HEK293 (cell line): ENCODE measurements at regions not wholly inside any gene's neighbourhood (a gene's known extent, or its start where the extent isn't known, plus 50 kb on each side); places are given as distances from the start of the nearest gene placed in this dataset.

Source experiments
- CTCF ChIA-PET: fragments of 350-600 bp; formaldehyde crosslinking; extraction: SDS; loops from one replicate; lab custom pipeline; 2021; ENCODE audit warnings: antibody characterized with exemption; lab: Yijun Ruan, JAX
- POLR2A ChIA-PET: fragments of 300-600 bp; formaldehyde crosslinking; extraction: SDS; loops from one replicate; lab custom pipeline; 2020; ENCODE audit warnings: antibody characterized with exemption, inconsistent platforms; lab: Yijun Ruan, JAX
- H3K27ac ChIP-seq: fragments of 200-500 bp; sonication (Bioruptor generic); 2 replicates; pipeline ENCODE4 v1.5.1; 2014; ENCODE audit warnings: low read depth, low read length, control low read depth, inconsistent platforms; ENCODE audit errors: extremely low read depth
- H3K36me3 ChIP-seq, 2 experiments: fragments of 200-500 bp in 1 of 2; sonication (Bioruptor generic) in 1 of 2; 1 replicate in 1 of 2; 2 replicates in 1 of 2; pipeline ENCODE4 v1.5.1; 2014 to 2017; ENCODE audit warnings: inconsistent platforms in 2 of 2, low read length in 2 of 2; ENCODE audit not compliant: control insufficient read depth in 2 of 2, insufficient read depth in 1 of 2
- H3K4me1 ChIP-seq: fragments of 200-500 bp; sonication (Bioruptor generic); 2 replicates; pipeline ENCODE4 v1.5.1; 2014; ENCODE audit warnings: mild to moderate bottlenecking, low read length, inconsistent platforms; ENCODE audit not compliant: control insufficient read depth, insufficient read depth
- H3K4me3 ChIP-seq: 2 replicates; pipeline ENCODE4 v1.5.1; 2011; ENCODE audit warnings: low read depth, mild to moderate bottlenecking, control low read depth, low read length, moderate library complexity
- H3K9me3 ChIP-seq: fragments of 200-500 bp; sonication (Bioruptor generic); 2 replicates; pipeline ENCODE4 v1.5.1; 2014; ENCODE audit warnings: low read depth, low read length, inconsistent platforms; ENCODE audit not compliant: control insufficient read depth, insufficient read depth
- FEZF1 ChIP-seq: fragments of 450-650 bp; formaldehyde crosslinking; IDR thresholded peaks from 2 replicates; pipeline ENCODE4 v1.5.1; 2016; ENCODE audit warnings: missing biosample characterization, missing genetic modification characterization
- TRIM28 ChIP-seq: IDR thresholded peaks from 2 replicates; pipeline ENCODE4 v1.6.1; 2011; ENCODE audit warnings: low read length, control low read depth, borderline replicate concordance
- ZFP3 ChIP-seq: fragments of 450-650 bp; formaldehyde crosslinking; IDR thresholded peaks from 2 replicates; pipeline ENCODE4 v1.5.1; 2016; ENCODE audit warnings: low read depth, missing biosample characterization, missing genetic modification characterization
- ZNF10 ChIP-seq: fragments of 450-650 bp; formaldehyde crosslinking; IDR thresholded peaks from 2 replicates; pipeline ENCODE4 v1.5.1; 2017; ENCODE audit warnings: missing biosample characterization, missing genetic modification characterization
- ZNF138 ChIP-seq: fragments of 450-650 bp; formaldehyde crosslinking; IDR thresholded peaks from 2 replicates; pipeline ENCODE4 v1.5.1; 2016; ENCODE audit warnings: missing biosample characterization, missing genetic modification characterization, borderline replicate concordance
- ZNF16 ChIP-seq: fragments of 450-650 bp; formaldehyde crosslinking; IDR thresholded peaks from 2 replicates; pipeline ENCODE4 v1.5.1; 2016; ENCODE audit warnings: low read depth, missing biosample characterization, missing genetic modification characterization
- ZNF426 ChIP-seq: fragments of 450-650 bp; formaldehyde crosslinking; IDR thresholded peaks from 2 replicates; pipeline ENCODE4 v1.5.1; 2017; ENCODE audit warnings: missing biosample characterization, missing genetic modification characterization, mild to moderate bottlenecking, inconsistent platforms, moderate library complexity
- ZNF544 ChIP-seq: fragments of 450-650 bp; formaldehyde crosslinking; IDR thresholded peaks from 2 replicates; pipeline ENCODE4 v1.5.0; 2017; ENCODE audit warnings: missing biosample characterization, missing genetic modification characterization
- ZNF558 ChIP-seq: fragments of 450-650 bp; formaldehyde crosslinking; IDR thresholded peaks from 2 replicates; pipeline ENCODE4 v1.5.1; 2016; ENCODE audit warnings: missing biosample characterization, missing genetic modification characterization
- ZNF621 ChIP-seq: fragments of 450-650 bp; formaldehyde crosslinking; IDR thresholded peaks from 2 replicates; pipeline ENCODE4 v1.5.1; 2017; ENCODE audit warnings: missing biosample characterization, missing genetic modification characterization
- ZNF677 ChIP-seq: fragments of 450-650 bp; IDR thresholded peaks from 2 replicates; pipeline ENCODE4 v1.5.0; 2018; ENCODE audit warnings: missing biosample characterization, mild to moderate bottlenecking, missing genetic modification characterization, moderate library complexity
- ZNF701 ChIP-seq: fragments of 450-650 bp; formaldehyde crosslinking; IDR thresholded peaks from 2 replicates; pipeline ENCODE4 v1.5.1; 2016; ENCODE audit warnings: missing biosample characterization, missing genetic modification characterization
- ZNF837 ChIP-seq: fragments of 450-650 bp; formaldehyde crosslinking; IDR thresholded peaks from 2 replicates; pipeline ENCODE4 v1.5.1; 2016; ENCODE audit warnings: missing biosample characterization, missing genetic modification characterization
- ZSCAN16 ChIP-seq: fragments of 450-650 bp; formaldehyde crosslinking; IDR thresholded peaks from 2 replicates; pipeline ENCODE4 v1.5.1; 2016; ENCODE audit warnings: missing biosample characterization, missing genetic modification characterization
- TF ChIP-seq, protein P1 (sequence below): fragments of 450-650 bp; formaldehyde crosslinking; IDR thresholded peaks from 2 replicates; pipeline ENCODE4 v1.5.1; 2016; ENCODE audit warnings: missing biosample characterization, missing genetic modification characterization, low read depth
- TF ChIP-seq, protein P2 (sequence below): IDR thresholded peaks from 2 replicates; pipeline ENCODE4 v1.6.1; 2011; ENCODE audit warnings: mild to moderate bottlenecking, low read depth, low read length, borderline replicate concordance
- TF ChIP-seq, protein P3 (sequence below): fragments of 450-650 bp; formaldehyde crosslinking; IDR thresholded peaks from 2 replicates; pipeline ENCODE4 v1.5.1; 2016; ENCODE audit warnings: missing biosample characterization, missing genetic modification characterization
- TF ChIP-seq, protein P4 (sequence below): fragments of 450-650 bp; formaldehyde crosslinking; IDR thresholded peaks from 2 replicates; pipeline ENCODE4 v1.5.1; 2016; ENCODE audit warnings: missing biosample characterization, missing genetic modification characterization
- TF ChIP-seq, protein P5 (sequence below): fragments of 450-650 bp; formaldehyde crosslinking; optimal IDR thresholded peaks from 2 replicates; pipeline ENCODE3; 2016; ENCODE audit warnings: missing biosample characterization, mild to moderate bottlenecking, missing genetic modification characterization
- TF ChIP-seq, protein P6 (sequence below): fragments of 450-650 bp; formaldehyde crosslinking; IDR thresholded peaks from 2 replicates; pipeline ENCODE4 v1.5.0; 2017; ENCODE audit warnings: missing biosample characterization, missing genetic modification characterization, borderline replicate concordance

DNA sequence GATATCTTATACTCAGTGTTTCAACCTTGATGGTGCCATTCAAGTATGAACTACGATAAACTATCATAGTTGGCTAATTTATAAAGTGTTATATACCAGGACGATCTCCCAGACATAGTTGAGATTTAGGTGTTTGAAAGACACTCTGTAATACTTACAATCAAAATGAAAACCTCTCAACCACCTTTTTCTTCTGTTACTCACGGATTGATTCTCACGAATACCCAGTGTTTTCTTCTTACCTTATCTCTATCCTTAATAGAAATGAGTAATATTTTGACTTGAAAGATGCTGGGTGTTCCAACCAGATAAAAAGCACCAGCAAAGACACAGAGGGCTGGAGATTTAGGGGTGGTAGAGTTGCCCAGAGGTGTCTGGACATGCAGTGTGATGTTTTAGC, 169.9 kb downstream of the PTCSC3 start:
- H3K36me3 ChIP-seq = no peaks in the 10 kb centered on the region
- CTCF ChIA-PET = interaction anchor here (0.6 kb wide), 1 partner anchor 63 kb away, joined by 4 read pairs; no protein-coding TSS in a partner anchor

DNA sequence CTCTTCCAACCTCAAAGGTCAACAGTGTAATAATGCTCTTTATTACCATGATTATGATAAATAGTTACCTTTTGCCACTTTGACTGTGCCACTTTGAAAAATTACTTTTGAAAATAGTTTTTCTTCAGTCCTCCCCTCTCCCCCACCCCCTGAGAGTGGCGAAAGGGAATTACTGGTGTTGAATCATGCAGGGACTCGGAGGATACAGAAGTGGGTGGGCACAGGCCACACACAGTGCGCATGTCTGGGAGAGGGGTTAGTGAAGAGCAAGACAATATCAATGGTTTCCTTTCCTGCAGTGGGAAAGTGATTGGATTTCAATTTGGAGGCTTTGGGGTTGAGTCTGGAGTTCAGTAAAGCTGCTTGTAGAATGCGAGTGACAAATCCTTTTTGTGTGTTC, 170.9 kb downstream of the PTCSC3 start:
- TF ChIP-seq, protein P1, sequence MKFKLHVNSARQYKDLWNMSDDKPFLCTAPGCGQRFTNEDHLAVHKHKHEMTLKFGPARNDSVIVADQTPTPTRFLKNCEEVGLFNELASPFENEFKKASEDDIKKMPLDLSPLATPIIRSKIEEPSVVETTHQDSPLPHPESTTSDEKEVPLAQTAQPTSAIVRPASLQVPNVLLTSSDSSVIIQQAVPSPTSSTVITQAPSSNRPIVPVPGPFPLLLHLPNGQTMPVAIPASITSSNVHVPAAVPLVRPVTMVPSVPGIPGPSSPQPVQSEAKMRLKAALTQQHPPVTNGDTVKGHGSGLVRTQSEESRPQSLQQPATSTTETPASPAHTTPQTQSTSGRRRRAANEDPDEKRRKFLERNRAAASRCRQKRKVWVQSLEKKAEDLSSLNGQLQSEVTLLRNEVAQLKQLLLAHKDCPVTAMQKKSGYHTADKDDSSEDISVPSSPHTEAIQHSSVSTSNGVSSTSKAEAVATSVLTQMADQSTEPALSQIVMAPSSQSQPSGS = no peak
- TF ChIP-seq ZNF701 (tag by site-specific recombination) (no peak), ZNF837 (no peak), ZNF677 (tag by site-specific recombination) (no peak), ZNF10 (tag by site-specific recombination) (no peak), ZSCAN16 (no peak), ZNF544 (tag by site-specific recombination) (no peak), ZNF16 (tag by site-specific recombination) (no peak), TRIM28 (no peak), ZFP3 (no peak), FEZF1 (tag by site-specific recombination) (no peak), ZNF558 (no peak), ZNF138 (tag by site-specific recombination) (no peak), ZNF426 (tag by site-specific recombination) (no peak)
- TF ChIP-seq, protein P2, sequence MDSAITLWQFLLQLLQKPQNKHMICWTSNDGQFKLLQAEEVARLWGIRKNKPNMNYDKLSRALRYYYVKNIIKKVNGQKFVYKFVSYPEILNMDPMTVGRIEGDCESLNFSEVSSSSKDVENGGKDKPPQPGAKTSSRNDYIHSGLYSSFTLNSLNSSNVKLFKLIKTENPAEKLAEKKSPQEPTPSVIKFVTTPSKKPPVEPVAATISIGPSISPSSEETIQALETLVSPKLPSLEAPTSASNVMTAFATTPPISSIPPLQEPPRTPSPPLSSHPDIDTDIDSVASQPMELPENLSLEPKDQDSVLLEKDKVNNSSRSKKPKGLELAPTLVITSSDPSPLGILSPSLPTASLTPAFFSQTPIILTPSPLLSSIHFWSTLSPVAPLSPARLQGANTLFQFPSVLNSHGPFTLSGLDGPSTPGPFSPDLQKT = no peak
- TF ChIP-seq, protein P3, sequence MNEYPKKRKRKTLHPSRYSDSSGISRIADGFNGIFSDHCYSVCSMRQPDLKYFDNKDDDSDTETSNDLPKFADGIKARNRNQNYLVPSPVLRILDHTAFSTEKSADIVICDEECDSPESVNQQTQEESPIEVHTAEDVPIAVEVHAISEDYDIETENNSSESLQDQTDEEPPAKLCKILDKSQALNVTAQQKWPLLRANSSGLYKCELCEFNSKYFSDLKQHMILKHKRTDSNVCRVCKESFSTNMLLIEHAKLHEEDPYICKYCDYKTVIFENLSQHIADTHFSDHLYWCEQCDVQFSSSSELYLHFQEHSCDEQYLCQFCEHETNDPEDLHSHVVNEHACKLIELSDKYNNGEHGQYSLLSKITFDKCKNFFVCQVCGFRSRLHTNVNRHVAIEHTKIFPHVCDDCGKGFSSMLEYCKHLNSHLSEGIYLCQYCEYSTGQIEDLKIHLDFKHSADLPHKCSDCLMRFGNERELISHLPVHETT = no peak
- TF ChIP-seq, protein P4, sequence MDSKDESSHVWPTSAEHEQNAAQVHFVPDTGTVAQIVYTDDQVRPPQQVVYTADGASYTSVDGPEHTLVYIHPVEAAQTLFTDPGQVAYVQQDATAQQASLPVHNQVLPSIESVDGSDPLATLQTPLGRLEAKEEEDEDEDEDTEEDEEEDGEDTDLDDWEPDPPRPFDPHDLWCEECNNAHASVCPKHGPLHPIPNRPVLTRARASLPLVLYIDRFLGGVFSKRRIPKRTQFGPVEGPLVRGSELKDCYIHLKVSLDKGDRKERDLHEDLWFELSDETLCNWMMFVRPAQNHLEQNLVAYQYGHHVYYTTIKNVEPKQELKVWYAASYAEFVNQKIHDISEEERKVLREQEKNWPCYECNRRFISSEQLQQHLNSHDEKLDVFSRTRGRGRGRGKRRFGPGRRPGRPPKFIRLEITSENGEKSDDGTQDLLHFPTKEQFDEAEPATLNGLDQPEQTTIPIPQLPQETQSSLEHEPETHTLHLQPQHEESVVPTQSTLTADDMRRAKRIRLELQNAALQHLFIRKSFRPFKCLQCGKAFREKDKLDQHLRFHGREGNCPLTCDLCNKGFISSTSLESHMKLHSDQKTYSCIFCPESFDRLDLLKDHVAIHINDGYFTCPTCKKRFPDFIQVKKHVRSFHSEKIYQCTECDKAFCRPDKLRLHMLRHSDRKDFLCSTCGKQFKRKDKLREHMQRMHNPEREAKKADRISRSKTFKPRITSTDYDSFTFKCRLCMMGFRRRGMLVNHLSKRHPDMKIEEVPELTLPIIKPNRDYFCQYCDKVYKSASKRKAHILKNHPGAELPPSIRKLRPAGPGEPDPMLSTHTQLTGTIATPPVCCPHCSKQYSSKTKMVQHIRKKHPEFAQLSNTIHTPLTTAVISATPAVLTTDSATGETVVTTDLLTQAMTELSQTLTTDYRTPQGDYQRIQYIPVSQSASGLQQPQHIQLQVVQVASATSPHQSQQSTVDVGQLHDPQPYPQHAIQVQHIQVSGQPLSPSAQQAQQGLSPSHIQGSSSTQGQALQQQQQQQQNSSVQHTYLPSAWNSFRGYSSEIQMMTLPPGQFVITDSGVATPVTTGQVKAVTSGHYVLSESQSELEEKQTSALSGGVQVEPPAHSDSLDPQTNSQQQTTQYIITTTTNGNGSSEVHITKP = no peak
- TF ChIP-seq, protein P5, sequence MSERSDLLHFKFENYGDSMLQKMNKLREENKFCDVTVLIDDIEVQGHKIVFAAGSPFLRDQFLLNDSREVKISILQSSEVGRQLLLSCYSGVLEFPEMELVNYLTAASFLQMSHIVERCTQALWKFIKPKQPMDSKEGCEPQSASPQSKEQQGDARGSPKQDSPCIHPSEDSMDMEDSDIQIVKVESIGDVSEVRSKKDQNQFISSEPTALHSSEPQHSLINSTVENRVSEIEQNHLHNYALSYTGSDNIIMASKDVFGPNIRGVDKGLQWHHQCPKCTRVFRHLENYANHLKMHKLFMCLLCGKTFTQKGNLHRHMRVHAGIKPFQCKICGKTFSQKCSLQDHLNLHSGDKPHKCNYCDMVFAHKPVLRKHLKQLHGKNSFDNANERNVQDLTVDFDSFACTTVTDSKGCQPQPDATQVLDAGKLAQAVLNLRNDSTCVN (tag by site-specific recombination) = no peak
- Histone ChIP-seq H3K4me3 (no peak overlapping the region), H3K36me3 (no peaks in the 10 kb centered on the region), H3K4me1 (no peaks in the 10 kb centered on the region), H3K9me3 (no peaks in the 10 kb centered on the region), H3K27ac (no peak overlapping the region)
- POLR2A ChIA-PET = no interaction called here
- CTCF ChIA-PET = no interaction called here

More for the DNA sequence above, 169.9 kb downstream of the PTCSC3 start:
- no peaks in the 10 kb centered on the region for H3K9me3 ChIP-seq
- no peak overlapping the region for H3K27ac ChIP-seq
- H3K4me3 ChIP-seq = no peak overlapping the region
- POLR2A ChIA-PET = no interaction called here
- H3K4me1 ChIP-seq = no peaks in the 10 kb centered on the region
- no peak for TF ChIP-seq ZNF621 (tag by site-specific recombination)
- TF ChIP-seq, protein P6, sequence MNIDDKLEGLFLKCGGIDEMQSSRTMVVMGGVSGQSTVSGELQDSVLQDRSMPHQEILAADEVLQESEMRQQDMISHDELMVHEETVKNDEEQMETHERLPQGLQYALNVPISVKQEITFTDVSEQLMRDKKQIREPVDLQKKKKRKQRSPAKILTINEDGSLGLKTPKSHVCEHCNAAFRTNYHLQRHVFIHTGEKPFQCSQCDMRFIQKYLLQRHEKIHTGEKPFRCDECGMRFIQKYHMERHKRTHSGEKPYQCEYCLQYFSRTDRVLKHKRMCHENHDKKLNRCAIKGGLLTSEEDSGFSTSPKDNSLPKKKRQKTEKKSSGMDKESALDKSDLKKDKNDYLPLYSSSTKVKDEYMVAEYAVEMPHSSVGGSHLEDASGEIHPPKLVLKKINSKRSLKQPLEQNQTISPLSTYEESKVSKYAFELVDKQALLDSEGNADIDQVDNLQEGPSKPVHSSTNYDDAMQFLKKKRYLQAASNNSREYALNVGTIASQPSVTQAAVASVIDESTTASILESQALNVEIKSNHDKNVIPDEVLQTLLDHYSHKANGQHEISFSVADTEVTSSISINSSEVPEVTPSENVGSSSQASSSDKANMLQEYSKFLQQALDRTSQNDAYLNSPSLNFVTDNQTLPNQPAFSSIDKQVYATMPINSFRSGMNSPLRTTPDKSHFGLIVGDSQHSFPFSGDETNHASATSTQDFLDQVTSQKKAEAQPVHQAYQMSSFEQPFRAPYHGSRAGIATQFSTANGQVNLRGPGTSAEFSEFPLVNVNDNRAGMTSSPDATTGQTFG (tag by site-specific recombination) = no peak
